Astrocyte of the hippocampus (primary cell): ENCODE measurements at regions not wholly inside any gene's neighbourhood (a gene's known extent, or its start where the extent isn't known, plus 50 kb on each side); places are given as distances from the start of the nearest gene placed in this dataset.
A peak's percentile ranks its signal among the peaks of the same experiment; 100 is the strongest.

ENCODE experiments used
- DNase-seq: peaks from one replicate; pipeline ENCODE4 v3.0.0; 2011; ENCODE audit warnings: low read depth, low spot score

DNA sequence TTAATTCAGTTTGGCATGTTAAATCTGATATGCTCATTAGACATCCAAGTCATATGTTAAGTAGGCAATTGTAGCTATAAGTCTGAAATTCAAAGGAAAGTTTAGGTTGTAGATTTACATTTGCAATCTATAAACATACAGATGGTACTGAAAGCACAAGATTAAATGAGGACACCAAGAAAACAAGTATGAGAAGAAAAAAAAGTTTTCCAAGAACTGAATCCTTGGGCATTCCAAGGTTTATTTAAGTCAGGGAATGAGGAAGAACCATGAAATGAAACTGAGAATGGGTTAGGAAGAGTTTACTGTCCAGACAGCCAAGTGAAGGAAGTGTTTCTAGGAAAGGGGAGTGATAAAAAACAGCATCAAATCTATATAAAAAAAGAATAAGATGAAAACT is 756.1 kb upstream of the DPPA4 start:
- no peak for DNase-seq

GRCh38 chr3:110093812-110094401 is 756.6 kb upstream of the DPPA4 start:
- DNase-seq, result no peak

- no peak for DNase-seq
These were observed 762.4 kb upstream of the DPPA4 start for GRCh38 chr3:110099711-110100110.

- DNase-seq, result no peak
These were observed 764.0 kb upstream of the DPPA4 start for GRCh38 chr3:110101361-110101760.

GRCh38 chr3:110106805-110107204 is 769.5 kb upstream of the DPPA4 start:
- no peak for DNase-seq

- DNase-seq, result no peak
These were observed 786.6 kb upstream of the DPPA4 start for GRCh38 chr3:110123946-110124345.

- peak; percentile 32 for DNase-seq
These were observed 788.7 kb upstream of the DPPA4 start for GRCh38 chr3:110126065-110126464.

DNA sequence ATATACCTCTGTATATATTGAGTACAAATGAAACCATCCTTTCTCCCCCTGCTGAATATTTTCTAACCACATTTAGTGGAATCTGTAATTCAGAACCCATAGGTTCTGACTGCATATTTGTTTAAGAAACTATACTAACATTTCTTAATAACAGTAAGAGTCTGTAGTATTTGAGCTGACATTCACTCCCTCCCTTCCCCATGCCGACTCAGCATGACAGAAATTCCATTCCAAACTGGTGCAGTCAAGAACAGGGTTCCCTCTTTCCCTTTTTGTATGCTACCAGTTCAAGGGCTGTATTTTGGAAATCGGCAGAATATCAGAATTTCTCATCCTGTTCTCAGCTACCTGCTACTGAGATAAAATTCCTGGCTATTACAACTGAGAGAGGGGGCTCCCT is 796.6 kb upstream of the DPPA4 start:
- no peak for DNase-seq

DNA sequence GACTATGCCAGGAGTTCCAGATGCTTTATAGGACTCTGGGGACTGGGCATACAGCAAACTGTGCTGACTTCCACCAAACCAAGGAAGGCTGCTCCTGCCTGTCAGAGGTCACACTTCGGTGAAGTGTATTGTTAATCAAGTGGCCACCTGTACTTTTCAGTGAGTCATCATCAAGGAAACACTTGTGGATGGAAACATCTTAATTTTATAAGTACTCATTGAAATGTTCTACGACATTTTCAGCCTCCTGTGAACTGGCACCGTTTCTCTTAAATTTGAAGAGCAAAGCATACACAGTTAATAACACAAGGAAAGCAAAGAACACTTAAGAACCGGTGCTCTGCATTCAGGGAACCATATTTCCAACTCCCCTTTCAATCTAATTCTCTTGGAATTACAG is 801.7 kb upstream of the DPPA4 start:
- peak; percentile 3 for DNase-seq

DNA sequence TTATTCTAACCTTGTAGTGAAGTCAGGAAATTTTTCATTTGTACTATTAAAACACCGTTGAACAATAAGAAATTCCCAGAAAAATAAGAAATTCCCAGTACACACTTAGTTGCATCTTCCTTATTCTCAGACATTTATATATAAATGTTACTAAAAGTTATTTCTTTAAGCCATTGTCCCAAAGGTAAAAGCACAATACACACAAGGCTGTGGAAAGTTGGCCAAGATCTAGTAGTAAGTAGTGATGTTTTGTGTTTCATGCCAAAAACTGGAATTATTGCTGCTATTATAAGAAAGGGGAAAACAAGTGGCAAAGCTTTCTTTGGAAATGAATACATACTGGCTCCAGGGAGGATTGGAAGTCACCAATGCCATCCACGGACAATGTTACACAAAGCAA is 802.5 kb upstream of the DPPA4 start:
- DNase-seq, result no peak

- no peak for DNase-seq
These were observed 812.4 kb upstream of the DPPA4 start for GRCh38 chr3:110149763-110150162.

- no peak for DNase-seq
These were observed 819.9 kb upstream of the DPPA4 start for GRCh38 chr3:110157221-110157620.

- no peak for DNase-seq
These were observed 827.5 kb upstream of the DPPA4 start for GRCh38 chr3:110164632-110165369.

- DNase-seq, result no peak
These were observed 828.0 kb upstream of the DPPA4 start for GRCh38 chr3:110165370-110165743.

- DNase-seq, result no peak
These were observed 828.4 kb upstream of the DPPA4 start for GRCh38 chr3:110165753-110166152.

DNA sequence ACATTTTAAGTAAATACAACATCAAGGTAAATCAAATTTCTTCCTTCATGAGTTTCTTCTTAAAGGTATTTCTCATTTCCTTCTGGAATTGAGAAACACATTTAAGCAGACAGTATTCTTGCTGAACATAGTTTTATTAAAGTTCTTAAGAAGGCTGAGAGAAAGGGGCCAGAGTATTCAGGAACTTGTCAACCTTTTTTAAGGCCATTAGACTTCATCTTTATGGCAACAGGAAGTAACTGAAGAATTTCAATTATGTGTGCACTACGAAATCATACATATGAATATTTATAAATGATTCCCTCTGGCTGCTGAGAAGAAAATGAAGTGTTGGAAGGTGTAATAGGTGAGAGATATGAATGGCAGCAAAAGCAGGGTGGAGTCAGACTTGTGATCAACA is 829.4 kb upstream of the DPPA4 start:
- no peak for DNase-seq

DNA sequence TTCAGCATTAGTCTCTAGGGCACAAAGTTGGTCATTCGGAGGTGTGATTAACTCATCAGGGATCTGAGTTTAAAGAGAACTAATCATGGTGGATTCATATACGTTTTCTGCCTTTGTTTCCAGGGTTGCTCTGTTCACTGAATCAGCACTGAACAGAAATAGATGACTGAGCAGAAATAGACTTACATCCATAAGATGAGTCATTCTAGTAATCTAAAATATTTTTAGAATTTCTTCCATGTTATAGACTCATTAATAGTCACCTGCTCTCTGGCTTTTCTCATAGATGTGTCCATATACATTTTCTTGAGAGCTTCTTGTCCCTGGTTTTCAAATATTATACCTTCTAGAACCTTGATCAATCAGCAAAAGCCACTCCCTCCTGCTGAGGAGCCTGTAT is 837.6 kb upstream of the DPPA4 start:
- DNase-seq, result no peak

- DNase-seq, result no peak
These were observed 841.6 kb upstream of the DPPA4 start for GRCh38 chr3:110178965-110179364.

DNA sequence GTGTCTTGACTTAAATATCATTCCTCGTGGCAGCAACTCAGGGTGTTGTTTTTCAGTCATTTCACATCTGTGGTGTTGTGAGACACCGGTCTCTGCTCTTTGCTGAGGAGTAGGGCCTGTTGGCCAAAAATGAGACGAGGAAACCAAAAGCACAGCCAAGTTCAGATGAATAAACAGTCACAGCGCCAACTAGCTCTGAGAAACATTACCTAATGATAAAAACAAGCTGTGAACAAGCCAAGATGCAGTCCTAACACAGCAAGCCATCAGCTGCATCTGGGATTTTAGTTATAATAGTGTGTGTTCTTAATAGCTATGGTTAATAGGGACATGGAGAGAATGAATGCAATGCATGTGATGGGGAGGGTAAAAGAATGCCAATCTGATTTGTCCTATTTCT is 843.4 kb upstream of the DPPA4 start:
- DNase-seq, result peak; percentile 64

GRCh38 chr3:110181226-110181625 is 843.9 kb upstream of the DPPA4 start:
- no peak for DNase-seq

GRCh38 chr3:110184536-110184935 is 847.2 kb upstream of the DPPA4 start:
- DNase-seq, result peak; percentile 16

GRCh38 chr3:110193074-110193473 is 855.7 kb upstream of the DPPA4 start:
- DNase-seq, result peak; percentile 13

GRCh38 chr3:110198717-110199587 is 861.6 kb upstream of the DPPA4 start:
- DNase-seq, result peak; percentile 45
